Right lobe of liver (tissue), 4 donors: ENCODE measurements at regions not wholly inside any gene's neighbourhood (a gene's known extent, or its start where the extent isn't known, plus 50 kb on each side); places are given as distances from the start of the nearest gene placed in this dataset.
"Not testable (repeated sequence)": the region's sequence is repeated elsewhere in the genome, so short reads cannot be mapped to it uniquely, and the experiment has no call there.

ENCODE experiments used
- POLR2A ChIP-seq: fragments of 450-650 bp; IDR thresholded peaks from one replicate; pipeline ENCODE4 v1.6.1; 2017; ENCODE audit warnings: antibody characterized with exemption, mild to moderate bottlenecking
- TF ChIP-seq, protein P1 (sequence below), 4 donors: fragments of 200-600 bp in 3 of 4; fragments of 450-650 bp in 1 of 4; IDR thresholded peaks; one replicate each; pipeline versions ENCODE4 v1.5.1 to v1.8.0; 2016 to 2022; ENCODE audit warnings: antibody characterized with exemption in 4 of 4, mild to moderate bottlenecking in 2 of 4
- donor health status: DM: no; HTN: no; CAD: no.
- donor health status: DM: no; HTN: no; CAD: no.
- donor health status: DM: no; HTN: yes; CAD: no.

DNA sequence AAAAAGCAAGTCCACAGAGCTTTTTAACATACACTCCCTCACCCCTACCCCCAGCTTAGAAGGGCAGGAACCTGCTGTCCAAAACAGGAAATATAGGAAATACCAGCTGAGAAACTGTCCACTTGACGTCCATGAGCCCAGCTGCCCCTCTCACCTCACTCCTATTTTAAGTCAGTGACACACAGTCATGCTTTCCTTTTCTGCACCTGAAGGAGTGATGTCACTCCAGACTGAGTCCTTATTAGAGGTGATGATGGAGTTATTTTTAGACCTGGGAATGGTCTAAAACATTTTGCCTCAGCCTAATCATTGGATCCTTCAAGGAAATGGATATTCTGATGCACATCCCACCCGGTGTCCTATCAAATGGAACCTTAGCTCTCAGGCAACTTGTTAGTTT is 217.8 kb downstream of the BCL2L11 start:
- not testable (repeated sequence) for TF ChIP-seq POLR2A
- TF ChIP-seq, protein P1, sequence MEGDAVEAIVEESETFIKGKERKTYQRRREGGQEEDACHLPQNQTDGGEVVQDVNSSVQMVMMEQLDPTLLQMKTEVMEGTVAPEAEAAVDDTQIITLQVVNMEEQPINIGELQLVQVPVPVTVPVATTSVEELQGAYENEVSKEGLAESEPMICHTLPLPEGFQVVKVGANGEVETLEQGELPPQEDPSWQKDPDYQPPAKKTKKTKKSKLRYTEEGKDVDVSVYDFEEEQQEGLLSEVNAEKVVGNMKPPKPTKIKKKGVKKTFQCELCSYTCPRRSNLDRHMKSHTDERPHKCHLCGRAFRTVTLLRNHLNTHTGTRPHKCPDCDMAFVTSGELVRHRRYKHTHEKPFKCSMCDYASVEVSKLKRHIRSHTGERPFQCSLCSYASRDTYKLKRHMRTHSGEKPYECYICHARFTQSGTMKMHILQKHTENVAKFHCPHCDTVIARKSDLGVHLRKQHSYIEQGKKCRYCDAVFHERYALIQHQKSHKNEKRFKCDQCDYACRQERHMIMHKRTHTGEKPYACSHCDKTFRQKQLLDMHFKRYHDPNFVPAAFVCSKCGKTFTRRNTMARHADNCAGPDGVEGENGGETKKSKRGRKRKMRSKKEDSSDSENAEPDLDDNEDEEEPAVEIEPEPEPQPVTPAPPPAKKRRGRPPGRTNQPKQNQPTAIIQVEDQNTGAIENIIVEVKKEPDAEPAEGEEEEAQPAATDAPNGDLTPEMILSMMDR (IDR thresholded peaks at IDR 0.05): not testable (repeated sequence)
